SIG-M5 treated with dmso at 0.1 percent for 504 hours (cell line): ENCODE measurements at regions not wholly inside any gene's neighbourhood (a gene's known extent, or its start where the extent isn't known, plus 50 kb on each side); places are given as distances from the start of the nearest gene placed in this dataset.

ENCODE experiments used
- DNase-seq: peaks from one replicate; lab custom pipeline; 2025; ENCODE audit not compliant: unreplicated experiment; lab: John Stamatoyannopoulos, UW

DNA sequence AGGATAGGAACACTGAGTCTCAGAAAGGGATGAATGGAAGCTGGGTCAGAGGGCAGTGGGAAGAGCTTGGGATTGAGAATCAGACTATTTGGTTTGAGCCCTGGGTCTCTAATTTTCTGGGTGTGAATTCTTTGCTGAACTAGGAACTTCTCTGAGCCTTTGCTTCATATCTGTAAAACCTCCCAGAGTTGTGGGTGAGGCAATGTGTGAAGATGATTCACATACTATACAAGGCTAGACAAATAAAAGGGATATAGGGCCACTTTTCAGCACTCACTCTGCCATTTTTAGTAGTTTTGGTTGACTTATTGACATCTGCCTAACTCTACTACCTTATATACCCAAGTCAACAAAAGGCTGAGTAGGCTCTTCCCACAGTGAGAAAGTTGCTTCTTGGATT, 77.7 kb upstream of the JUN start:
- DNase-seq = no peak

DNA sequence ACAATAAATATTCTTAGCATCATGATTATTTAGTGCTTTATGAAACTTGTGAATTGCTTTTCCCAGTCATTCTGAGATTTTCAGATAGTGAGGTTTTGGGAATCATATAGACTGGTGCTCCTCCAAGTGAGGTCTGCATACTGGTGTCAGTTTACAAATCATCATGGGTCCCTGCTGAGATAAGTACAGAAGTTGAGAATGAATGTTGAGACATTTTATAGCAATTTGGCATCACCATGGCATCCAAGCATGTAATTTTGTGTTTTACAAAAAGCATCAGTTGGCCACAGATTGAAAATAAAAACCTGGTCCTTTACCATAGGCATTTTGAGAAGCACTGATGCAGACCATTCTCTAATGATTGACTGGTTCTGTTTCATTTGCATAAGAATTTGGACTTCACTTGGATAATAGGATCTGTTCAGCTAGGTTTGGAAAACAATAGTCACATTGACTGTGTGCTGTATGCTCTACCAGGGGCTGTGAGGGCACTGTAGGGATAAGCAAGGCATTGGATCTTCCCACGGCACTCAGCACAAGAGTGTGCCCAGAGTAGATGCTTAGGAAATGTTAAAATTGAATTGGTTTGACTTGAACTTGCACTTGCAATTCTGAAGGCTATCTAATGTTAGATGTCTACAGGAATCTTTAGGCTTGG, 79.0 kb upstream of the JUN start:
- no peak for DNase-seq

DNA sequence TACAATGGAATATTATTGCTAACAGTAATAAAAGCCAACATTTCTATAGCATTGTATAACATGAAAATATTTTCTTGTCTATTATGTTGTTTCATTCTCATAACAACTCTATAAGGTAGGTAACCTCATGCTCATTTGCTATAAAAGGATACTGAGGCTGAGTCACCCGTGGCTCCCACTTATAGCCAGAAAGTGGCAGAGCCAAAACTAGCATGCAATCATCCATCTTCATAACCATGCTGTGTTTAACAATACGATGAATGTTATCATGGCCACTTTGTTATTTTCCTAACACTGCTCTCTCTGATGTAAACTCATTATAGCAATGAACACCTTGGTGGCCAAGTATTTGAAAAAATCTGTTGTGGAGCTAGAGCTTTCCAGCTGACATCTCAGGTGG, 80.8 kb upstream of the JUN start:
- no peak for DNase-seq

DNA sequence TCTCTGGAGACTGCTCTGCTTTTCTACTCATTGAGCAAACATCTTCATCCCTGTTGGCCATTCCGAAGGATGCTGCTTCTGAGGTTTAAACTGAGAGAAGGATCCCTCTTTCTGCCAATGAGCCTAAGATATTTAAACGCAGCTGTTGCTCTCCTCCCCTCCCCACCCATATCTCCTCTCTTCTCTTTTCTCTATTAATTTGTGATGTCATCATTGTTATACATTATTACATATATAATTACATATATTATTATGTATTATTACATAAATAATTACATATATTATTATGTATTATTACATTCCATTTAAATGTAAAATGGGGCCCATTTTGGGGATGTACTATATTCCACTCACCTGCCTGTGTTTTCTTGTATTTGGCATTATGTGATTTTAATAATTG, 82.7 kb upstream of the JUN start:
- no peak for DNase-seq

DNA sequence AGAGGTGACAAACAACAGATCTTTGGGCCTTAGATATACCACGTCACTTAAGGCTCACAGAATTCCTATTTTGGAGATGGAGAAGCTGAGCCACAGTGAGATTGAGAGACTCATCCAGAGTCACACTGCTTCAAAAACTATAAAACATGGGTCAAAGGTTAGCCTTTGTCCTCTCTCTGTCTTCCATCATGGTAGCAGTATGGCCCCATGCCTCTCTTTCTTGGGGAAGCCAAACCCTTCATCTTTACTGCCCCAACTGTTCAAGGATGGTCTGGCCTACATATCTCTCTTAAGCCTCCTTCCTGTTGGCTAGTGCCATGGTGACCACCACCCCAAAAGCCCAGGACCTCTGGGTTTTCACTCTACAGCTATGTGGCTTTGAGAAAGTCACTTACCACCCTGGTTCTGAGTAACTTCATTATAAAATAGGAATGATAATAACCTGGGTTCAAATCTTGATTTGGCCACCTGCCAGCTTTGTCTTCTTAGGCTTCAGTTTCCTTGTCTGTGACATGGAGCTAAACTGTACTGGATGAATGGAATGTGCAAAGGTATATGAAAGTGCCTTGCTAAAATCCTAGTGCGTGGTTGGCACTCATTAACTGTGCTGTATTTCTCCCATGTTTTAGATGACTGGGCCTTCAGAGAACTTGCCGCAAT, 85.9 kb upstream of the JUN start:
- DNase-seq = no peak

DNA sequence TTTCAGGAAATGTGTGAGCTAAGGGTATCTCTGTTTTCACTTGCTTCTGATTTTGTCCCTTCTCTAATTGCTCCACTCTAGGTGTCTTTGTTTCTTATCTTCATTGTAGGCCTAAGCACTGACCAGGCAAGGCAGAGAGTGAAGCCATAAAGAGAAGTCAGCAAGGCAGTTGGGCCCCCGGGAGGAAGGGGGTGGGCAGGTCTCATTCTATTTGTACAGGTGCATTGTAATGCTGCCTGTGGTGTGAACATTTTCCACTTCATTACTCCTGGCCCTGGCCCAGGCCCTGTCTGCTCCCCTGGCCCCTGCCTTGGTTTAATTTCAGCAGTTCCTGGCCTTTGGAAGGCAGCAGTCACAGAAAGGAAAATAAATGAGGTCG, 86.4 kb upstream of the JUN start:
- no peak for DNase-seq

DNA sequence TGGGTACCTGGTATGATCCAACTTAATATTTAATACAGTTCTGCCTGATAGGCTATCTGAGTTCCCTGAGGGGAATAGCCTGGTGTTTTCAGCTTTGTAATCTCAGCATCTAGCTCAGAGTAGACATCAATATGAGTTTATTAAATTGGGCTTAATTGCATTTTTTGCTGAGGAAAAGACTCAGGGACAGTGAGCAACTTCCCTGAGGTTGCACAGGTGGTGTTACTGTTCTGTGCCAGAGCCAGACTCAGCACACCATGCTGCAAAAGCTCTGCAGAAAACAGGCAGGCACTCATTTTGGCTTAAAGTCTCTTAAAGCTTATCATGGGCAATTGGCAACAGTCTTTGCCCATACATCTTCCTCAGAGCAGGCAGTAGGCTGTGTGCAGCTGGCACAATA, 90.5 kb upstream of the JUN start:
- no peak for DNase-seq

DNA sequence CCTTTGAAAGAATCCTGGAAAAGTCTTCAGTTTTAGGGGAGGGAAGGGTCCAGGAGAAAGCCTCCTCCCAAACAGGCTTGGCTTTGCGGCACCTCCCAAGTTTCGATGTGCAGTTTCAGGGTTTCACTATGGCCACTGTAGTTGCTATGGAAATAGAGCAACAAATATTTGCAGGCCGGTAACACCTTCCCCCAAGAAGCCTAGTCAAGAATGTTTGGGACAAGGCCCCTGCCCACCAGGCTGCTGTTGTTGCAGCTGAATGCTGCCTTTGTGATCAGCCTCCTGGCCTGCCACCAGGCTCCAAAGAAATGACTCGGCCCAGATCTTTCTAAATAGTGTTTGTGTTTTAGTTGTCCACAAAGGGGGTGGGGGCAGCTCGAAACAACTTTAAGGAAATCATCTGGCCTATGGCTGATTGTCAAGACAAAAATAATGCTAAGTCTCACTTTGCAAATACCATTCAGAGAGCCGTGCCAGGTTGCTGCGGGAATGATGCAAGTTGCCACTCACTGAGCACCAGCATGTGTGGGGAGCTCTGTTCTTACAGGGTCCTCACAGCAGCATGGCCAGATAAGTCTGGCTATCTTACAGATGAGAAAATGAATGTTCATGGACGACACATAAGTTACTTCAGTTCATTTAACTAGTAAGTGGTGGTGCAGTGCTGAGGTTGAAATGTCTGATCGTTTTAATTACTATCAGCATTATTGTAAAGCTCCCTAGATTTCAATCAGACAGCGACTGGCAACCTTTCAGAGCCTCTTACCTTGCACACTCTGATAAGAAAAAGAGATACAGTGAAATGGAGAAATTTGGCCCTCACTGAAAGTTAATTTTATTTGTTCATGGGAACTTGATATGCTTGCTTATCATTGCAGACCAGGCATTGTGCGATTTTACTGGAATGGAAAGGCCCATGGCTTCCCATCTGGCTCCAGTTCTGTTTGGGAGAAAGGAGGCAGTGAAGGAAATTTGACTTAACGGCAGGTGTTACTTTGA, 91.2 kb upstream of the JUN start:
- DNase-seq = no peak

DNA sequence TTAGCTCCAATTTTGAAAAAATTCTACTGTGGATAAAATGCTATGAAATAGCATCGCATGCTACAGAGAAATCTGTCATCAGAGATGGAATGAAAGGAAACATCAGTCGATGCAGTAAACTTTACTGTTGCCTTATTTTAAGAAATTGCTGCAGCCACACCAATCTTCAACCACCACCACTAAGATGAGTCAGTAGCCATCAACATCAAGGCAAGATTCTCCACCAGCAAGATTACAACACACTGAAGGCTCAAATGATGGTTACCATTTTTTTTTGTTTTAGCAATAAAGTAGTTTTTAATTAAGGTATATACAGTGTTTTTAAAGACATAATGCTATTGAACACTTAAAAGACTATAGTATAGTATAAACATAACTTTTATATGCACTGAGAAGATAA, 95.6 kb upstream of the JUN start:
- peak; percentile 8 for DNase-seq

DNA sequence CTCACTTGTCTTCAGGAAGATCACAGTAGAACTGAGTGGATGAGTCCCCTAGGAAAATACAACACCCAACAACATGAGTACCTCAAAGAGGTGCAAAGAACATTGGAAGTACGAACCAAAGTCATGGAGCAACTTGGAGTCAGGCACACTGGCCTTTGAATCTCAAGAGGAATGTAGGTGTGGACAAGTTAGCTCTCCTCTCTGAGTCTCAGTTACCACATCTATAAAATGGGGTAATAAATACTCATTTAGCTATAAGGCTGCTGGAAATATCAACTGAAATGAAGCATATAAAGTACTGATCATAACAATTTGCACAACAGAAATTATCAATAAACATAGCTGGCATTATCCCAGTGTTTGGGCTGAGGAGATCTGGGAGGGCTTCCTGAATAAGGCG, 96.7 kb upstream of the JUN start:
- DNase-seq = no peak

DNA sequence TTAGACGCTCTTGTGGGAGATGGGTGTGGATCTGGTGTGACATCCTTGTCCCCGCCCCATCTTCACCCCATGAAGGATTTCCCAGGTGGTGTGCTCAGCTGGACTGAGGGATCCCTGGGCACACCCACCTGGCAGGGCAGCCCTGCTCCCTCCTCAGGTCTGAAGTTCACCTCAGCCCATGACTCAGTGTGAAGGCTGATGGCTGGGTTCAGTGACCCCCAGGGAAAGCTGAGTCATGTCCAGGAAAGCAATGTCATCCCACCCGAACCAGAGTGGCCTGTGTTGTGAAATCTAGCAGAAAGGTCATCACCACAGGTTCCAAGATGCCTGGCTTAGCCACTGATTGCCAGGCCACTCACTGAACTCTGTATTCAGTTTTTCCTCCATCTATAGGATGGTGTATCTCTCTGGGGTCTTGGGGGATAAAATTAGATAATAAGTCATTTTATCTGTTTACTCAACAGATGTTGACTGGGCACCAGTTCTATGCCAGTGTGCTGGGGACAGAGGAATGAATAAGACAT, 97.7 kb upstream of the JUN start:
- no peak for DNase-seq

DNA sequence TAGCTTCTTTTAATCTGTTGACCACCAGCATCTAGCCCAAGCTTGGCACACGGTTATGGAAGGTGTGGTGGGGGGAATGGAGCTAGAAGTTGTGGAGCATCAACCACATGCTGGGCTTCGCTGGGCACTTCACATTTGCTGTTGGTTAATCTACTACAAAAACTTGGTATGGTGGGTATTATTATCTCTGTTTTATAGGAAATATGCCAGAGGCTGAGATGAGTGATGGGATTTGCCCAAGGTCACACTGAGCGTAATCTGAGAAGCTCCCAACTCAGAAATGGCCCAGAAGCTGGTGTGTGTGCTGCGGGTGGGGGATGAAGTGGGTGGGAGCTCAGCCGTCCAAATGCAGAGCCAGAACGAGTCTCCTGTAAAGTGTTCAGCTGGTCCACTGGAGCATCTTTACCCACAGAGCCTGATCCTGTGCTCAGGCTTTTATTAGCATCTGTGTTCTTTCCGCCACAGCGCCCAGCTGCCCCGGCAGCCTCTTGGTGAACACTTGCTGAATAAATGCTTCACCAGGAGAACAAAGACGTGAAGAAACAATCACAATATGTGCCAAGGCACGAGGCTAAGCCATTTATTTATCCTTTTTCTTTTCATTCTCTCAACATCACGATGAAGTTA, 98.6 kb upstream of the JUN start:
- no peak for DNase-seq

DNA sequence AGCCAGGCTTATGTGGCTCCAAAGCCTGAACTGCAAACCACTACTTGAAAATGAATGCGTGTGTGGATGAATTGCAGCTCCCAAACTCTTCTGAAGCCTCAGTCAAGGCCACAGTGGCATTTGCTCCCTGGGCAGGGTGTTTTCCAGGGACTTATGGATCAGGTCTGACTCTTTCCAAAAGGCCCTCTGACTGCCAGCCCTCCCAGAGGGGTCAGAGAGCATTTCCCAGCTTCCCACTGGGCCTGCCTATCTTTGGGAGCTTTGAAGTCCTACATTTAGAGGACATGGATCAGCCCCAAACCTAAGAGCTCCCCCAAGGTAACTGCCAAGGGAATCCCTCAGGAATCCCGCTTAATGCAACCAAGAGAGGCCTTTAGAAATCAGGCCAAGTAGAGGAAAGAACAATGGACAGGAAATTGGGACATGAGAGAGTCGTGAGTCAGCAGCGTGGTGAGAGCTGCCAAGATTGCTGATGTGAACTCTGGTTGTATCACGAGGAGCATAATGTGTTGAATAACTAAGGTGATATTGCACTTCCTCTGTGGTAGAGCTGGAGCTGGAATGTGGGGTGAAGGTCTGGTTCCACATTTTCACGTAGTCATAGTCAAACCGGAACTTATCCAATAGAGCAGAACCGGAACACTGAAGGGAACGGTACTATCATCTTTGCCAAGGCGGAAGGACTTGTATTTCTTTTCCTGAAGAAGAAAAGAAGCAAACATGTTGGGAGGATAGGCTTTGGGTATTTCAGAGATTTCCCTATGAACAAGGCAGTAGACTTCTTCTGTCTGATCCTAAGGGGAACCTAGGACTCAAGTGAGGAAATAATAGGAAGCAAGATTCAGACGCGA, 99.4 kb upstream of the JUN start:
- peak; percentile 77 for DNase-seq

DNA sequence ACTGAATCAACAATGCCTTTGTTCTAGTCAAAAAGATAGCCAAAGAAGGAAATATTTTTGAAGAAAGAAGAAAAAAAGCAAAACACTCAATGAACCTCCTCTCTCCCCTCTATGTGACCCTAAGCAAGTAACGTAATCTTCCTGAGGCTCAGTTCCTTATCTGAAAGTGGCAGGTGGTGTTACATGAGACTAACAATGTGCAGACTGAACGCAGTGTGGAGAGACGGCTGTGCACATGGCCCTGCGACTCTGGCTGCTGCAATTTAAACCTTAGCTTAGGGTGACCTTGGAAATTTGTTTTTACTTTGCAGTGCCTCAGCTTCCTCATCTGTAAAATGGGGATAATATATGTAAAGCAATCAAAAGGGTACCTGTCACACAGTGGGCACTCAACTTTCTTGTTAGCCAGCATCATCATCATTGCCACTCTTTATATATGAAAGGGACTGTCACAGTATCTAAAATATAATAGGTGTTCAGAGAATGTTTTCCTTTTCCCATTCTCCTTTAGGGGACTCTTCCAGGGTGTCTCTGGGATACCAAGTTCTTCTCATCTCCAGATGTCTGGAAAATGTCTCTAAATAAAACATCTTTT, 100.1 kb upstream of the JUN start:
- peak; percentile 47 for DNase-seq

DNA sequence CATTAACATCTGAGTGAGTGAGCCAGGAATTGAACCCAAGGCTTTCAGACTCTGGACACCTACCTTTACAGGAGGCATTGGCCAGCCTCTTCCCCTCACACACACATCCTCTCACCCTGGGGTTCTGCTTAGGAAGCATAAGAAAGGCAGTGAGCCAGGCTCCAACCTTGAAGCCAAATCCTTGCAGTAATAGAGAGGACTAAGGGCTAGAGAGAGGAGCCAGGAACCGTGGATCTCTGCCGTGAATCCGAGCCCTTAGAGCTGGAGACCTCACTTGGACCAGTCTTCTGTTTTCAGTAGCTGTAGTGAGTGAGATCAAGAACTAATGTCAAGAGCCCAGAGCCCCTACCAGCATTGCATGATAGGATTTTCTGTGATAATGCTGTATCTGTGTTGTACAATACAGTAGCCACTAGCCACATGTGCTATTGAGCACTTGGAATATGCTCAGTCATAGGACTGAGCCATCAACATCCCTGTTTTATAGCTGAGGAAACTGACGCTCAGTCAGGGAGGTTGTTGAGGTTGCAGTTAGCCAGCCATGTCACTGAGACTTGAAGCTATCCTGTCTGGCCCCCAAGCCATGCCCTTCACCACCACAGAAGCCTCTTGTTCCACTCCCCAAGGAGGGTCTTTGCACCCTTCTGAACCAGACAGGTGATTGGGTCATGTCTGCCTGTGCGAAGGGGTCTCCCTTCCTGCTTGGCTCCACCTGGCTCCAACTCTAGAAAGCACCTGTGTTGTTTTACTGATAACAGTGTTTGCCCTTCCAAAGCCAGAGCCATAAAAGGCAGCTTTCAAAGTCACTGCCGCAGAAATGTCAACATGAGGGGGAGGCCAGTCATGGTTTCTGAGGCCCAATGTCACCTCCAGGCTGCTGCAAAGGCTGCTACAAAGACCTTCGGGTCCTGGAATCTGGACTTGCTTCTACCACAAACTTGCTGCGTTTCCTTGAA, 101.1 kb upstream of the JUN start:
- no peak for DNase-seq

DNA sequence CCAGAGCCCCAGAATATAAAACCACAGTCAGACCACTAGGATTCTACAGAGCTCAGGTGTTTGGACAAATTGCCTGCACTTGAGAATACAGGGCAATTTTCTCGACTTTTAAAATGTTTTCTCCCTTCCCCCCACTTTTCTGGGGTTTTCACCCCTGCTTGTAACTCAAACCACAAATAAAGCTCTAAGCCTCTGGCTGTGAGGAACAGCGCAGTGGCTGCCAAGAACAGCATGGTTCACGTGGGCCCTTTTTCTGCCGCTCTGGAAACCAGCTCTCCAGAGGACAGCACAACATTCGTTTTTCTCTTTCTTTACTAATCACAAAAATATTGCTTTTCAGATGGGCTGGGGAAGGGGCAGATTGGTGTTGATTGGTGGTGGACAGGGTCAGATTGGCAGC, 102.2 kb upstream of the JUN start:
- DNase-seq = no peak

DNA sequence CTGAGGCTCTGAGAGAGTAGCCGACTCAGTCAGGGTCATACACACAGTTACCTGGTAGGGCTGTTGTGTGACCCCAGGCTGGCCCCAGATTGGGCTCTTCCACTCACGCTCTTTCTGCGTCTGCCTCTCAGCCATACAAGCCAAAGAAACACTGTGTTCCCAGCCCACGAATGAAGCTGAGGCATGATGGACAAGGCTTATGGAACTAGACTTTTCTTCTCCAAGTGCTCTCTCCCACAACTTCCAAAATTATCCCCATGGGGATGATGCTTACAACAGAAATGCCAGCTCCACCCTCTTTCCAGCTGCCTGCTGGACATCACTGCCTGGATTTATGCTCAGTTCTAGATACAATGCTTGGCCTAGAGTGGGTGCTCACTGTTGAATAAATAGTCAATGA, 102.8 kb upstream of the JUN start:
- DNase-seq = no peak

DNA sequence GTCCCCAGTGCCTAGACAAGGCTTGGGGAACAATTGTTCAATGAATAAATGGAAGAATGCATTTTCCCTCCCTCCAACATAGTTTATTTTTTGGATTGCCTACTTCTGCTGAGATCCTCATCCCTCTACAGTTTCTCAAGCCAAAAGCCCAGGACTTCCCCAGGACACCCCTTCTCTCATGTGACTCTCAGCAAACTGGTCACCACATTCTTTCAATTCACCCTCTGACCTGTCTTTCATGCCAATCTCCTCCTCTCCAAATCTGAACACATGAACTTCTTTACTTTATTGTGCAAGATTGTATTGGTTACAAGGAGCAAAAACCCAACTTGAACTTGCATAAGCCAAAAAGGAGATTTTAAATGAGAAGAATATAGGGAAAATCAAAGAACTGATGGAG, 103.2 kb upstream of the JUN start:
- DNase-seq = no peak

DNA sequence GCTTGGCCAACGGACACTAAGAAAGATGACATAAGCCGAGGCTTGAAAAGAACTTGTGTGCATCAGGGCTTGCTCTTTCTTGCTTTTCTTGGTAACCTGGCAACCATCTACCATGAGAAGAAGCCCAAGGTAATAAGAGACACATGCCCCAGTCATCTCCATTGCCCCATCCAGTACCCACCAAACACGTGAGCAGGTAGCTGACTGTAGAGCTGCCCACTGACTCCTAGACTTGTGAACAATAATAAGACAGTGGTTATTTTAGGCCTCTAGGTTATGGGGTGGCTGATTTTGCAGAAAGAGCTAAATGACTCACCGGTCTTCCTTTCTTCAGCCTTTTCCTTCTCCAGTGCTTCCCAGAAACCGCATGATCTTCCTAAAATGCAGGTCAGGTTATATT, 105.0 kb upstream of the JUN start:
- DNase-seq = no peak
